ENCODE measurements at regions not wholly inside any gene's neighbourhood (a gene's known extent, or its start where the extent isn't known, plus 50 kb on each side); places are given as distances from the start of the nearest gene placed in this dataset.

DNA sequence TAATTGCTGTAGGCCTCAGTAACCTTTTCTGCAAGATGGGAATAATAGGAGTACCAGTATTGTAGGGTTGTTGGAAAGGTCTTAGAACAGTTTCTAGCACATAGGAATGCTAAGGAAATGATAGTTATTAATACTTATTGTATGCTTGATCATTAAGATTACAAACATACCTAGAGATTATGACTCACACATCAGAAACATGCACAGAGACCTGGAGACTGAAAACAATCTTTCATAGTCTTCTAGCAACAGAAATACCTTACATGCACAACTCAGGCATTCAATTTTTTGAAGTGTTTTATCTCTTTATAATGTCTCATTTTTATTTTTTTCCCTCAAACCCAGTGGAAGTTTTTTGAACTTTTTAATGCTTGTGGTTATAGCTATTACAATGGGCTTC is 104.4 kb upstream of the ZBTB20 start:
- CTCF ChIA-PET = no interaction called here
- no peaks in the 10 kb centered on the region for H3K27me3 ChIP-seq (replicated peaks; ENCODE audit: control insufficient read depth, insufficient read depth, low read length)
- DNase-seq = no peak
- Mint-ChIP-seq H3K27ac (ENCODE audit: unreplicated experiment) (no peak overlapping the region), H3K27me3 (ENCODE audit: insufficient read depth, unreplicated experiment) (peaks cover 9% of the 10 kb centered on the region), H3K36me3 (ENCODE audit: insufficient read depth, unreplicated experiment) (no peaks in the 10 kb centered on the region), H3K4me3 (ENCODE audit: unreplicated experiment) (no peak overlapping the region), H3K4me1 (ENCODE audit: low read depth, unreplicated experiment) (no peaks in the 10 kb centered on the region), H3K9me3 (ENCODE audit: unreplicated experiment) (no peaks in the 10 kb centered on the region)
- TF ChIP-seq, protein P1, sequence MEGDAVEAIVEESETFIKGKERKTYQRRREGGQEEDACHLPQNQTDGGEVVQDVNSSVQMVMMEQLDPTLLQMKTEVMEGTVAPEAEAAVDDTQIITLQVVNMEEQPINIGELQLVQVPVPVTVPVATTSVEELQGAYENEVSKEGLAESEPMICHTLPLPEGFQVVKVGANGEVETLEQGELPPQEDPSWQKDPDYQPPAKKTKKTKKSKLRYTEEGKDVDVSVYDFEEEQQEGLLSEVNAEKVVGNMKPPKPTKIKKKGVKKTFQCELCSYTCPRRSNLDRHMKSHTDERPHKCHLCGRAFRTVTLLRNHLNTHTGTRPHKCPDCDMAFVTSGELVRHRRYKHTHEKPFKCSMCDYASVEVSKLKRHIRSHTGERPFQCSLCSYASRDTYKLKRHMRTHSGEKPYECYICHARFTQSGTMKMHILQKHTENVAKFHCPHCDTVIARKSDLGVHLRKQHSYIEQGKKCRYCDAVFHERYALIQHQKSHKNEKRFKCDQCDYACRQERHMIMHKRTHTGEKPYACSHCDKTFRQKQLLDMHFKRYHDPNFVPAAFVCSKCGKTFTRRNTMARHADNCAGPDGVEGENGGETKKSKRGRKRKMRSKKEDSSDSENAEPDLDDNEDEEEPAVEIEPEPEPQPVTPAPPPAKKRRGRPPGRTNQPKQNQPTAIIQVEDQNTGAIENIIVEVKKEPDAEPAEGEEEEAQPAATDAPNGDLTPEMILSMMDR (IDR thresholded peaks at IDR 0.05; ENCODE audit: insufficient read depth in 1 of 2, low read depth in 1 of 2, low read length in 1 of 2, severe bottlenecking in 1 of 2, unreplicated experiment in 1 of 2) = no peak
- POLR2A ChIA-PET = no interaction called here
- H3K36me3 ChIP-seq (ENCODE audit: control insufficient read depth, insufficient read depth, low read length) = no peaks in the 10 kb centered on the region
- intact Hi-C loops (cut with micrococcal nuclease; ENCODE audit: unreplicated experiment) = no loop called here
- no peaks in the 10 kb centered on the region for H3K4me1 ChIP-seq
- BruUV-seq (replicated peaks) = no TSS peak
- H3K9me3 ChIP-seq = no peaks in the 10 kb centered on the region
- H3K4me3 ChIP-seq (ENCODE audit: low read depth, low read length) = no peak overlapping the region

DNA sequence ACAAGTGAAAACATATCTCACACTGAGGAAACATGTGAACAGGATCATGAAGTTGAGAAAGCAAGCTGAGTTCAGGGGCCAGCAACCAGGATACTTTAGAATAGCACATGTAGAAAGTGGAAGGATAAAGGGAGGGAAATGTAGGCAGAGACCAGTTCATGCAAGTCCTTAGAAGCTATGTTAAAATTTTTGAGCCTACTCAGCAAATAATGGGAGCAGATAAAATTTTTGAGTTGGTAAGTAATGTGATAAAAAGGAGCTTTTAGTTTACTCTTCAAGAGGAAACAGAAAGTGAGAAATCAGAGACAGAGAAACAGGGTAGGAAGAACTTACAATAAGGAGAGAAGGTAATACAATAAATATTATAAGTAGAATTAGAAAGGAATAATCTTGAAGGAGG is 105.6 kb upstream of the ZBTB20 start:
- Histone ChIP-seq H3K4me3 (ENCODE audit: low read depth, low read length) (no peak overlapping the region), H3K36me3 (ENCODE audit: control insufficient read depth, insufficient read depth, low read length) (no peaks in the 10 kb centered on the region), H3K4me1 (no peaks in the 10 kb centered on the region), H3K27me3 (replicated peaks; ENCODE audit: control insufficient read depth, insufficient read depth, low read length) (no peaks in the 10 kb centered on the region), H3K9me3 (no peaks in the 10 kb centered on the region)
- intact Hi-C loops (cut with micrococcal nuclease; ENCODE audit: unreplicated experiment) = no loop called here
- DNase-seq = no peak
- TF ChIP-seq, protein P1 (IDR thresholded peaks at IDR 0.05; ENCODE audit: insufficient read depth in 1 of 2, low read depth in 1 of 2, low read length in 1 of 2, severe bottlenecking in 1 of 2, unreplicated experiment in 1 of 2) = no peak
- Mint-ChIP-seq H3K27me3 (ENCODE audit: insufficient read depth, unreplicated experiment) (peaks cover 13% of the 10 kb centered on the region), H3K4me3 (ENCODE audit: unreplicated experiment) (no peak overlapping the region), H3K4me1 (ENCODE audit: low read depth, unreplicated experiment) (no peaks in the 10 kb centered on the region), H3K36me3 (ENCODE audit: insufficient read depth, unreplicated experiment) (no peaks in the 10 kb centered on the region), H3K9me3 (ENCODE audit: unreplicated experiment) (no peaks in the 10 kb centered on the region), H3K27ac (ENCODE audit: unreplicated experiment) (no peak overlapping the region)
- ChIA-PET CTCF (no interaction called here), POLR2A (no interaction called here)
- no TSS peak for BruUV-seq (replicated peaks)

DNA sequence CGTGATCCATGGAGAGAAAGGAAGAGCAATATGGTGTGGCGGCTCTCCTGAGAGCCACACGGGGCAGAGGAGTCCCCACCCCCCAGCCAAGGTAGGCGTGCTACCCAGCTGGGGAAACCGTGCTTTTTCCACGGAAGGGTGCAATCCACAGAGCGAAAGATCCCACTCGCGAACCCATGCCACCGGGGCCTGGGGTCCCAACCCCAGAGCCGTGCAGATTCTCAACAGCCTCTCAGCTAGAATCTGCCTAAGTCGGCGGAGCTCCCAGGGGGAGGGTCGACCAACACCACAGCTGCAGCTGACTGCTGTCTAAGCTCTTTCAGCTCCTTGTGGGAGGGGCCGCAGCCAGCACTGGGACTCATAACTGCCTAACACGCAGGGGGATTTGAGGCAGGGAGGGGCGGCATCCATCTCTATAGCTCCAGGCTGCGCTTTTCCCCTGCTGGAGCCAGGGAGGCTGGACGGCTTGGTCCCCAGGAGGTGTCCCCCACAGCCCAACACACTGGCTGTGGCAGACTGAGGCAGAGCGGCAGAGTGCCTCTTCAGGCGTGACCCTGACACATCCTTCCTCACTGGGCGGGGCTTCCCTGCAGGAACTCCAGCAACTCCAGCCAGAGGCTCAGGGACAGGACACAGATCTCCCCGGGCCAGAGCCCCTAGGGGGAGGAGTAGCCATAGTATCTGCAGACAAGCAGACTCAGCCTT is 107.6 kb upstream of the ZBTB20 start:
- intact Hi-C loops (cut with micrococcal nuclease; ENCODE audit: unreplicated experiment) = no loop called here
- no peaks in the 10 kb centered on the region for H3K4me1 Mint-ChIP-seq (ENCODE audit: low read depth, unreplicated experiment)
- H3K27me3 ChIP-seq (replicated peaks; ENCODE audit: control insufficient read depth, insufficient read depth, low read length) = no peaks in the 10 kb centered on the region
- H3K4me1 ChIP-seq = no peaks in the 10 kb centered on the region
- no peak overlapping the region for H3K4me3 Mint-ChIP-seq (ENCODE audit: unreplicated experiment)
- no TSS peak for BruUV-seq (replicated peaks)
- H3K9me3 Mint-ChIP-seq (ENCODE audit: unreplicated experiment) = no peaks in the 10 kb centered on the region
- POLR2A ChIA-PET = no interaction called here
- DNase-seq = peak in 1 of 2 experiments; percentile 27
- no peak overlapping the region for H3K4me3 ChIP-seq (ENCODE audit: low read depth, low read length)
- CTCF ChIA-PET = no interaction called here
- no peak overlapping the region for H3K27ac Mint-ChIP-seq (ENCODE audit: unreplicated experiment)
- H3K9me3 ChIP-seq = no peaks in the 10 kb centered on the region
- no peaks in the 10 kb centered on the region for H3K36me3 Mint-ChIP-seq (ENCODE audit: insufficient read depth, unreplicated experiment)
- peaks cover 16% of the 10 kb centered on the region for H3K27me3 Mint-ChIP-seq (ENCODE audit: insufficient read depth, unreplicated experiment)
- TF ChIP-seq, protein P1 (IDR thresholded peaks at IDR 0.05; ENCODE audit: insufficient read depth in 1 of 2, low read depth in 1 of 2, low read length in 1 of 2, severe bottlenecking in 1 of 2, unreplicated experiment in 1 of 2) = no peak
- no peaks in the 10 kb centered on the region for H3K36me3 ChIP-seq (ENCODE audit: control insufficient read depth, insufficient read depth, low read length)
